Skeletal muscle satellite cell (primary cell): ENCODE measurements at regions not wholly inside any gene's neighbourhood (a gene's known extent, or its start where the extent isn't known, plus 50 kb on each side); places are given as distances from the start of the nearest gene placed in this dataset.
"Not testable (repeated sequence)": the region's sequence is repeated elsewhere in the genome, so short reads cannot be mapped to it uniquely, and the experiment has no call there.

ENCODE experiments used
- H3K27me3 ChIP-seq: 2 replicates; pipeline ENCODE4 v1.7.0; 2013; ENCODE audit warnings: low read length; ENCODE audit not compliant: control insufficient read depth, insufficient read depth
- H3K36me3 ChIP-seq: 2 replicates; pipeline ENCODE4 v1.7.0; 2013; ENCODE audit warnings: mild to moderate bottlenecking, control low read depth, low read length; ENCODE audit not compliant: insufficient read depth
- H3K4me1 ChIP-seq: 2 replicates; pipeline ENCODE4 v1.7.0; 2013; ENCODE audit warnings: low read length; ENCODE audit not compliant: control insufficient read depth, insufficient read depth
- H3K4me2 ChIP-seq: 2 replicates; pipeline ENCODE4 v1.7.0; 2013; ENCODE audit warnings: mild to moderate bottlenecking, low read length
- H3K4me3 ChIP-seq: 2 replicates; pipeline ENCODE4 v1.7.0; 2013; ENCODE audit warnings: low read length
- H3K9ac ChIP-seq: 2 replicates; pipeline ENCODE4 v1.7.0; 2013; ENCODE audit warnings: mild to moderate bottlenecking, low read depth, low read length, moderate library complexity
- H3K9me3 ChIP-seq: replicated peaks from 2 replicates; pipeline ENCODE4 v1.7.0; 2013; ENCODE audit warnings: mild to moderate bottlenecking, control low read depth, low read length

DNA sequence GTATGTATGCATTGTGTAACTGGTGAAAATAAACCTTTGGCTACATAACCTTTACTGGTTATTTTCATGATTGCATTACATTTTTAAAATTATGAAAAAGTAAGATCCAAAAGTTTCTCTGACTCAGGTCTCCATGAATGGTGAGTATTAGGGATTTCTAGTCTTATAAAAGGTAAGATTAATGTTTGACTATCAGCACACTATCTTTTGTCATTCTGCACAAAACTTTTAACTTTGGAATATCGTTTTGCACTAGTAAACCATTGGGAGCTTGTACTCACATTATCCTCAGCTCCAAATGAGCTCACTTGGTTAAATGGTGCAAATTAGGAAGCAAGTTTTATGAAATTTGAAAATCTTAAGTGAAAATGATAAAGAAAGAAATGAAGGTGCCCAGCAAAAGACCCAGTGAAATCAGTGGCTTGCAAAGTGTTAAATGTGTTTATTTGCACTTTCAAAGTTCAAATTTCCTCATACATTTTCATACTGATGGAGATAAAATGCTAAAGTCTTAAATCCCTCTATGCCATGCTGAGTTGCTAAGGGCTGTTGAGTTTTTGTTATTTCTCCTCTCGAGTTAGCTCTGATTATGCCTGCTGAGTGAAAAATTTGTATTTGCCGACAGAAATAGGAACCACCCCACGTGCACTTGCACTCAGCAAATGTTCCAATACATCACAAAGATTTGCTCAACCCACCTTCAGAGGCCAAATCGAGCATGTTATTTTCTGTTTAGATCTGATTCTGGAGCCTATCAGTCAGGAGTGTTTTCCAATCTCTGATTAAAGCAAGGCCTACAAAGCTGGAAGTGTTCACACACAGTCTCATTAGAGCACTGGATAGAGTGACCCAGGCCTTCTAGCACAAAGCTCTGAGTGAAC lies 885.7 kb downstream of the NR2F1-AS1 start:
- no peak overlapping the region for H3K4me2 ChIP-seq
- no peaks in the 10 kb centered on the region for H3K9me3 ChIP-seq
- H3K4me3 ChIP-seq, result no peak overlapping the region
- H3K36me3 ChIP-seq, result no peaks in the 10 kb centered on the region
- no peaks in the 10 kb centered on the region for H3K27me3 ChIP-seq
- H3K4me1 ChIP-seq, result no peaks in the 10 kb centered on the region
- no peak overlapping the region for H3K9ac ChIP-seq

DNA sequence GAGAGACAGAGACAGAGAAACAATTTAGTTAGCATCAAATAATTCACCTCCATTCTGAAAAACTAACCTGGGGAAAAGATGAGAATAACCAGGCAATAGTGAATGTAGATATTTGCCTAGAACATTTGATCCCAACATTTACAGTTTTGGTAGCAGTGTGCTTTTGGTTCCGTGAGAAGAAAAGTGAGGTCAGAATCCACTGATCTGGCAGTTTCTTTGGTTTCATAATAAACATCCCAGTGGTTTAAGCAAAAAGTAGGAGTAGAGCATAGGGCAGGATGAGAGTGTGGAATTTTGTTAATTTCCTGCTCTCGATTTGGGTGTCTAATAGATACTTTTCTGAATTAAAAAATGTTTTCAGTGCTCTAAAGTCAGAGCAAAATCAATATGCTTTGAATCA lies 887.0 kb downstream of the NR2F1-AS1 start:
- H3K4me1 ChIP-seq, result no peaks in the 10 kb centered on the region
- H3K36me3 ChIP-seq, result no peaks in the 10 kb centered on the region
- H3K27me3 ChIP-seq, result no peaks in the 10 kb centered on the region
- no peak overlapping the region for H3K4me2 ChIP-seq
- no peak overlapping the region for H3K9ac ChIP-seq
- H3K9me3 ChIP-seq, result no peaks in the 10 kb centered on the region
- H3K4me3 ChIP-seq, result no peak overlapping the region

DNA sequence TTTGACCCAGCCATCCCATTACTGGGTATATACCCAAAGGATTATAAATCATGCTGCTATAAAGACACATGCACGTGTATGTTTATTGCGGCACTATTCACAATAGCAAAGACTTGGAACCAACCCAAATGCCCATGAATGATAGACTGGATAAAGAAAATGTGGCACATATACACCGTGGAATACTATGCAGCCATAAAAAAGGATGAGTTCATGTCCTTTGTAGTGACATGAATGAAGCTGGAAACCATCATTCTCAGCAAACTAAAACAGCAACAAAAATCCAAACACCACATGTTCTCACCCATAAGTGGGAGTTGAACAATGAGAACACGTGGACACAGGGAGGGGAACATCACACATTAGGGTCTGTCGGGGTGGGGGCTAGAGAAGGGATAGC lies 889.1 kb downstream of the NR2F1-AS1 start:
- H3K9me3 ChIP-seq, H3K4me1 ChIP-seq, H3K4me2 ChIP-seq, H3K4me3 ChIP-seq, H3K9ac ChIP-seq, H3K27me3 ChIP-seq, H3K36me3 ChIP-seq: not testable (repeated sequence)

DNA sequence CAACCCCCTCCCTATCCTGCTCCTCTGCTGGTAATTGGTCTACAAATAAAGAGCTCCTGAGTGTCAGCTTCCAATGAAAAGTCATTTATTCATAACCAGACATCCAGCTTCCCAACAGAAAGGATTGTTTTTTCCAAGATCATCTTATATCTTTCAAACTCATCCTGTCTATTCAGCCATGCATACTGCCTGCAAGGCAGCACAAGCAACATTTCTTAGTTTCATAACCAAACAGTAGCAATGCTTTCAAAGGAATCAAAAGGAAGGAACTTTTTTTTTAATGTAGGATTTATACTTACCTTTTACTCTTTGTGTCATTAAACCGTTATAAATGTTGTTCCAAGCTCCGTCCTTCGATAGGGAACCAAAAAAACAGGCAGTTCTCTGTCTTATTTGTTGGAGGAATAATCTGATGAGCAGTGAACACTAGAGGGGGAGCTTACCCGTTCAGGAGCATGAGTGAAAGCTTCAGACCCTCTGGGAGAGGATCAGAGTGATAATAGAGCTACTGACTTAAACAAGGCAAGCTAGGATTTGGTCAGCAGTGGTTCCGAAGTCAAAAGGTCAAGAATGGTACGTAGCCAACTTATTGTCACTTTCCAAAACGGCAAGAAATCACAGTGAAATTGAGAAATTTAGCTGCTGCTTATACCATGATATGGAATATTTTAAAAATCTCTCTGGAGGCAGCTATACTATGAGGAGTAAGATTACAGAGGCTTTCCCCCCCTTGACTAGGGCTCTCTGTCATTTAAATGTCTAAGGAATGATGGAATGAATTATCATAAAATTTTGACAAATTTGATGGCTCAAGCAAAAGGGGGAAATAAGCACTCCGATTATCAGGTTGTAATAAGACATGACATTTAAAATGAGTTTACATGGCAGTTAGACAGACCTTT lies 892.9 kb downstream of the NR2F1-AS1 start:
- Histone ChIP-seq H3K36me3 (no peaks in the 10 kb centered on the region), H3K4me1 (peaks cover 5% of the 10 kb centered on the region), H3K9ac (peak overlapping the region; percentile 8), H3K27me3 (no peaks in the 10 kb centered on the region), H3K9me3 (no peaks in the 10 kb centered on the region), H3K4me2 (peak overlapping the region; percentile 57), H3K4me3 (no peak overlapping the region)

DNA sequence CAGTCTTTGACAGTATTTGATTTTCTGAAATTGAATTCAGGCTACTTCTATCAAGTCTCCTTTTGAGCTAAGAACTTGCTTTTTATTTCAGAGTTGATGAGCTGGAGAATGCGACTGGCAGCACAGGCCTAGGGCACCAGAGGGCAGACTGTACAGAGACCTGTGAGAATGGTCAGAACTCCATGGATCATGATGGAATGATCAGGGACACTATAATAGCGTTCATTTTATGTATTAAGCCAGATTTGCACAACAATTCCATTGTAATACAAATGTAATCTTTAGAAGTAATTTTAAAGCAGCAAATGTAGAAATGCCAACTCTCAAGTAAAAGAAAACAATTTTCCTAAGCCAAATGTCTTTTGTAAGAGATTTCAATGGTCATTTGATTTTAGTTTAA lies 902.4 kb downstream of the NR2F1-AS1 start:
- Histone ChIP-seq H3K27me3 (no peaks in the 10 kb centered on the region), H3K4me1 (no peaks in the 10 kb centered on the region), H3K36me3 (no peaks in the 10 kb centered on the region), H3K4me2 (no peak overlapping the region), H3K9ac (no peak overlapping the region), H3K4me3 (no peak overlapping the region), H3K9me3 (no peaks in the 10 kb centered on the region)

DNA sequence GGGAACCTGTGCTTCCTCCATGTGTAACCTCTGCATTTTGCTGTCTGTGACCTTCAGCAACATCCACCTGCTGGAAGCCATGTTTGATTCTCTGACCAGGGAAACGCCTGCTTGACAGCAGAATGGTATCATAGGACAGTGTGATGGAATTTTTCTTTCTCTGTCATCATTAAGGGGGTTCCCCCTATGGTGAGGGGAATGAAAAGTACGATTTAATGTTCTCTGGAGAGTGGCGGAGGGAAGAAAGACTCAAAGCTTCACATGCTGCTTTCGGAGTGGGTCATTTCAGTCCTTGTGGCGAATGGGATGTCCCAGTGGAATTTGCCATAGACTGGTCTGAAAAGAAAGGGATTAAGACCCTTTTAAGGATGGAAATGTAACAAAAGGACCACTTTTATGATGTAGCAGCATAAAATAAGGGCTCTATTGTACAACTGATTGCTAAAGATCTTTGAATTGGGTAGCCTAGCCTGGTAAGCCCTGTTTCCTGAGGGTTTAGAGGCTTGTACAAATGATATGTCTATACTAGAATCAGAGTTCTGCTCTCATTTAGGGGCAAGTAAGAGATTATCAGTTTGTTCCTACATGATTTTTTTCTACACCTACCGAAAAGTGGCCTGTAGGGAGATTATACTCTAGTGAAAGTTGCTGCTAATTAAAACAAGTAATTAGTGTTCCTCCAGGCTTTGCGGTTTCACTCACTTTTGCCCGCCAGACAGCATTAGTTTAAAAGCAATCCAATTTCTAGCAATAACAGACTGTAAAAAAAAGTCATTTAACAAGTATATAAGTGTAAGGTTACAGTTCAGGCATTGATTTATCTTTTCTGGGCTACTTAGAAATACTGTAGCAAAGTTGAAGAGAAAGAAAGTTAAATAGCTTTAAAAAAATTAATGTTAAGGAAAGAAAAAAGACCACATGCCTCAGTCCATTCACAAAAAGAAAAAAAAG lies 904.5 kb downstream of the NR2F1-AS1 start:
- Histone ChIP-seq H3K9me3 (no peaks in the 10 kb centered on the region), H3K4me1 (no peaks in the 10 kb centered on the region), H3K4me3 (no peak overlapping the region)

DNA sequence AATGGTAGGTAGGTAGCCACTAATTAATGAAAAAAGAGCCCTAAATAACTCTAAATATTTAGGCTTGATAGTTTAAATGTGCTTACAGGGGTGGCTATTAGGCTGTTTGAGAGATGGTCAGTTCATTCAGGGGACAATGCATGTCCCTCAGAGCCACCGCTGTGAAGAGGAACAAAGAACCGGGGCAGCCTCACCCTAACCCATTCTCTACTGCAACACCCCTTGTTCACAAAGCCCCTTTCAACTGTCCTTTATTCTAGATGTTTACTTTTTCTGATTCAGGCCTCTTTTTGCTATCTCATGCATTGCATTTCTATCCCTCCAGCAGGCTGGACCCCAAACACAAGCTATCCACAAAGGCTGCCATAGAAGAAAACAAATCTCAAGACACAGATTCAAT lies 906.7 kb downstream of the NR2F1-AS1 start:
- H3K4me2 ChIP-seq, result no peak overlapping the region
- no peak overlapping the region for H3K4me3 ChIP-seq
- H3K9ac ChIP-seq, result no peak overlapping the region
- no peaks in the 10 kb centered on the region for H3K4me1 ChIP-seq
- H3K27me3 ChIP-seq, result no peaks in the 10 kb centered on the region
- no peaks in the 10 kb centered on the region for H3K36me3 ChIP-seq
- H3K9me3 ChIP-seq, result no peaks in the 10 kb centered on the region

More for the DNA sequence above, 904.5 kb downstream of the NR2F1-AS1 start:
- no peak overlapping the region for H3K4me2 ChIP-seq
- no peak overlapping the region for H3K9ac ChIP-seq
- H3K36me3 ChIP-seq, result no peaks in the 10 kb centered on the region
- no peaks in the 10 kb centered on the region for H3K27me3 ChIP-seq

DNA sequence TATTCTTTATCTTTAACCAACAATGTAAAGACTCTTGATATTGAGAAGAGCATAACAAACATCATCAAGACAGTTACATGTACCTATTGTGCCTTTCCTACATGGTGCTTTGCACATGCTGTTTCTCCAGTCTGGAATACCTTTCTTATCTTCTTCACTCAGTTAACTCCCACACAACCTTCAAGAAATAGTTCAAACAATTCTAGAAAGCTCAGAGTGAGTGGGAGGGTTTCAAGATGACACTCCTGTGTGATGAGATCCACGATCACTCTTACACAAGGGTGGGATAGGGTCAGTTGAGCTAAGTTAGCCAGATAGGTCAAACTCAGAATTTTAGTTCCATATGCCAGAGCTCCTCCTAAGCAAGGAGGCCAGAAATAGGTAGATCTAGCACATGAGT lies 915.5 kb downstream of the NR2F1-AS1 start:
- no peak overlapping the region for H3K4me3 ChIP-seq
- no peaks in the 10 kb centered on the region for H3K36me3 ChIP-seq
- H3K9me3 ChIP-seq, result no peaks in the 10 kb centered on the region
- H3K4me2 ChIP-seq, result no peak overlapping the region
- no peaks in the 10 kb centered on the region for H3K4me1 ChIP-seq
- no peak overlapping the region for H3K9ac ChIP-seq
- H3K27me3 ChIP-seq, result no peaks in the 10 kb centered on the region

DNA sequence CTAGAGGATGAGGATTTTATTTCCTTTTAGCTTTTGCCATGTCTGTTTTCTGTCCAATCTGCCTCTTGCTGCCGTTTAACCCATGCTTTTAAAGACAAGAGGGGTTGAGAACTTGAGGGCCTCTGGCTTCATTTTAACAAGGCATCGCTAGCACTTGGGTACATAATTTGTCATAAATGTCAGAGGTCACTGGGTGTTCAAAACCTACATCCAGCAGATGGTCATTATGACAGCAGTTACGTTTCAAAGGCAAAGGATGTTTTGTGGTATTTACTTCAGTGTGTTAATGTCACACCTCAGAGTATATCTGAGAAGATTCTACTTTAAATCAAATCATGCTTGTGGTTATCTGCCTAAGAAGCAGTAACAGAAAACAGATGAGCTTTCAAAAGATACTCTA lies 918.3 kb downstream of the NR2F1-AS1 start:
- Histone ChIP-seq H3K9ac (no peak overlapping the region), H3K36me3 (no peaks in the 10 kb centered on the region), H3K4me1 (no peaks in the 10 kb centered on the region), H3K4me3 (no peak overlapping the region), H3K27me3 (no peaks in the 10 kb centered on the region), H3K9me3 (no peaks in the 10 kb centered on the region), H3K4me2 (no peak overlapping the region)

DNA sequence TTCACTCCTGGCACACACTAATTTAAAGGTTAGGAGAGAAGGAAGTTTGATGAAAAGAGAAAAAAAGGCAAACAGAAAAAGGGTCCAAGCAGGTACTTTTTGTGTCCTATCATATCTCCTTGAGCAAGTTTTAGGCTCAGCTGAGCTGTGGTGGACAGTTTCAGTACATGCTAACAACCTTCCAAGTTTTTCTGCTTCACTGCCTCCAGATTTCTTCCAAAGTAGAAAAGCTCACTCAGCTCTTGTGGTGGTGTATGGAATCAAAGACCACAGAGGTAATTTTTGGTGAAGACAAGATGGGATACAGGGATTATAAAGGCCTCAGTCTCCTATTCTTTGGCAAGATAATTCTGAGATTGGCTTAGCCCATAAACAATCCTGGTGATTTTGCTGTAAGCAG lies 921.8 kb downstream of the NR2F1-AS1 start:
- no peaks in the 10 kb centered on the region for H3K36me3 ChIP-seq
- H3K4me2 ChIP-seq, result no peak overlapping the region
- H3K9ac ChIP-seq, result no peak overlapping the region
- no peaks in the 10 kb centered on the region for H3K9me3 ChIP-seq
- no peak overlapping the region for H3K4me3 ChIP-seq
- no peaks in the 10 kb centered on the region for H3K27me3 ChIP-seq
- H3K4me1 ChIP-seq, result no peaks in the 10 kb centered on the region

DNA sequence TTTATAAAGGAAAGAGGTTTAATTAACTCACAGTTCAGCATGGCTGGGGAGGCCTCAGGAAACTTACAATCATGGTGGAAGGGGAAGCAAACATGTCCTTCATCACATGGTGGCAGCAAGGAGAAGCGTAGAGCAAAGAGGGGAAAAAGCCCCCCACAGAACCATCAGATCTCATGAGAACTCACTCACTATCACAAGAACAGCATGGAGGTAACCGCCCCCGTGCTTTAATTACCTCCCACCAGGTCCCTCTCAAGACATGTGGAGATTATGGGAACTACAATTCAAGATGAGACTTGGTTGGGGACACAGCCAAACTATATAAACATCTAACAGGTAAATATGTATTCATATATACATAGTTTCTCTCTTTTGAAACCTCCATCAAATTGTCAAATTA lies 926.4 kb downstream of the NR2F1-AS1 start:
- H3K36me3 ChIP-seq, H3K4me1 ChIP-seq, H3K9ac ChIP-seq, H3K9me3 ChIP-seq, H3K27me3 ChIP-seq, H3K4me3 ChIP-seq, H3K4me2 ChIP-seq: not testable (repeated sequence)
